H9 (cell line): ENCODE measurements at regions not wholly inside any gene's neighbourhood (a gene's known extent, or its start where the extent isn't known, plus 50 kb on each side); places are given as distances from the start of the nearest gene placed in this dataset.

Source experiments
- DNase-seq: peaks from one replicate; pipeline ENCODE4 v3.0.0-alpha.2; 2017
- H2AFZ ChIP-seq: one replicate; pipeline ENCODE4 v1.6.1; 2013; ENCODE audit warnings: mild to moderate bottlenecking, low read length, control low read depth, moderate library complexity
- H2AK5ac ChIP-seq: 2 replicates; pipeline ENCODE4 v1.6.1; 2013; ENCODE audit warnings: low read length, control low read depth, mixed read lengths; ENCODE audit not compliant: insufficient read length
- H2BK120ac ChIP-seq: one replicate; pipeline ENCODE4 v1.6.1; 2013; ENCODE audit warnings: low read depth, mild to moderate bottlenecking, low read length, control low read depth, inconsistent platforms; ENCODE audit not compliant: poor library complexity, severe bottlenecking
- H2BK12ac ChIP-seq: 2 replicates; pipeline ENCODE4 v1.6.1; 2013; ENCODE audit warnings: low read length, control low read depth, mixed read lengths, low read depth; ENCODE audit not compliant: insufficient read length
- H2BK15ac ChIP-seq: 2 replicates; pipeline ENCODE4 v1.6.1; 2013; ENCODE audit warnings: low read depth, low read length, control low read depth
- H2BK20ac ChIP-seq: one replicate; pipeline ENCODE4 v1.6.1; 2013; ENCODE audit warnings: low read depth, mild to moderate bottlenecking, low read length, control low read depth, inconsistent platforms; ENCODE audit not compliant: poor library complexity, severe bottlenecking
- H2BK5ac ChIP-seq: 2 replicates; pipeline ENCODE4 v1.6.1; 2013; ENCODE audit warnings: low read length, control low read depth, mixed read lengths; ENCODE audit not compliant: insufficient read length
- H3K14ac ChIP-seq: 2 replicates; pipeline ENCODE4 v1.6.1; 2013; ENCODE audit warnings: low read length, control low read depth; ENCODE audit not compliant: insufficient read depth
- H3K18ac ChIP-seq: 2 replicates; pipeline ENCODE4 v1.6.1; 2013; ENCODE audit warnings: low read depth, mild to moderate bottlenecking, mixed read lengths, low read length, control low read depth; ENCODE audit not compliant: insufficient read length
- H3K23ac ChIP-seq: 2 replicates; pipeline ENCODE4 v1.6.1; 2013; ENCODE audit warnings: low read length, control low read depth, mixed read lengths, low read depth; ENCODE audit not compliant: insufficient read length
- H3K23me2 ChIP-seq: 2 replicates; pipeline ENCODE4 v1.6.1; 2013; ENCODE audit warnings: low read depth, mild to moderate bottlenecking, mixed read lengths, low read length, control low read depth; ENCODE audit not compliant: insufficient read length, poor library complexity, severe bottlenecking
- H3K27ac ChIP-seq: 2 replicates; pipeline ENCODE4 v1.5.1; 2013; ENCODE audit warnings: low read length, control low read depth, mixed read lengths, low read depth; ENCODE audit not compliant: insufficient read length
- H3K27me3 ChIP-seq: 2 replicates; pipeline ENCODE4 v1.6.1; 2013; ENCODE audit warnings: low read length, control low read depth, inconsistent platforms; ENCODE audit not compliant: insufficient read depth
- H3K4ac ChIP-seq: 2 replicates; pipeline ENCODE4 v1.6.1; 2013; ENCODE audit warnings: low read depth, mild to moderate bottlenecking, control low read depth, inconsistent platforms, low read length, moderate library complexity
- H3K4me1 ChIP-seq: 2 replicates; pipeline ENCODE4 v1.6.1; 2013; ENCODE audit warnings: low read length, control low read depth, inconsistent platforms; ENCODE audit not compliant: insufficient read depth
- H3K4me2 ChIP-seq: 2 replicates; pipeline ENCODE4 v1.6.1; 2013; ENCODE audit warnings: low read length, control low read depth, mixed read lengths; ENCODE audit not compliant: insufficient read length, insufficient read depth
- H3K56ac ChIP-seq: 2 replicates; pipeline ENCODE4 v1.6.1; 2013; ENCODE audit warnings: low read depth, mild to moderate bottlenecking, mixed read lengths, low read length, control low read depth; ENCODE audit not compliant: insufficient read length
- H3K79me1 ChIP-seq: 2 replicates; pipeline ENCODE4 v1.6.1; 2013; ENCODE audit warnings: low read depth, mild to moderate bottlenecking, moderate library complexity, low read length, control low read depth, inconsistent platforms; ENCODE audit not compliant: insufficient read depth, poor library complexity, severe bottlenecking
- H3K79me2 ChIP-seq: 2 replicates; pipeline ENCODE4 v1.6.1; 2013; ENCODE audit warnings: low read length, control low read depth, inconsistent platforms; ENCODE audit not compliant: insufficient read depth
- H3K9ac ChIP-seq: 2 replicates; pipeline ENCODE4 v1.6.1; 2013; ENCODE audit warnings: low read length, control low read depth, mixed read lengths; ENCODE audit not compliant: insufficient read length; ENCODE audit errors: extremely low read depth
- H3K9me3 ChIP-seq: one replicate; pipeline ENCODE4 v1.6.1; 2013; ENCODE audit warnings: low read depth, low read length, inconsistent platforms; ENCODE audit not compliant: control insufficient read depth
- H3T11ph ChIP-seq: one replicate; pipeline ENCODE4 v1.6.1; 2013; ENCODE audit warnings: mild to moderate bottlenecking, low read length, control low read depth, inconsistent platforms
- H4K20me1 ChIP-seq: one replicate; pipeline ENCODE4 v1.6.1; 2013; ENCODE audit not compliant: control insufficient read depth, insufficient read length, insufficient read depth
- H4K5ac ChIP-seq: 2 replicates; pipeline ENCODE4 v1.6.1; 2013; ENCODE audit warnings: low read depth, mild to moderate bottlenecking, mixed read lengths, low read length, control low read depth; ENCODE audit not compliant: insufficient read length
- H4K8ac ChIP-seq: replicated peaks from 2 replicates; pipeline ENCODE4 v1.6.1; 2013; ENCODE audit warnings: low read length, control low read depth, mixed read lengths, low read depth; ENCODE audit not compliant: insufficient read length
- H4K91ac ChIP-seq: 2 replicates; pipeline ENCODE4 v1.6.1; 2013; ENCODE audit warnings: low read depth, mild to moderate bottlenecking, moderate library complexity, mixed read lengths, low read length, control low read depth; ENCODE audit not compliant: insufficient read length
- H3K27ac Mint-ChIP-seq, 3 experiments: 2 replicates in 2 of 3; 3 replicates in 1 of 3; pipeline ENCODE4 v1.8.0; 2020 to 2021; ENCODE audit warnings: mixed read lengths in 3 of 3, mild to moderate bottlenecking in 1 of 3, moderate library complexity in 1 of 3
- H3K27me3 Mint-ChIP-seq: 2 replicates; pipeline ENCODE4 v1.8.0; 2021; ENCODE audit warnings: low read depth, mild to moderate bottlenecking, moderate library complexity, mixed read lengths
- H3K36me3 Mint-ChIP-seq, 3 experiments: 2 replicates in 2 of 3; 3 replicates in 1 of 3; pipeline ENCODE4 v1.8.0; 2020 to 2021; ENCODE audit warnings: low read depth in 3 of 3, mixed read lengths in 3 of 3; ENCODE audit not compliant: insufficient read depth in 1 of 3
- H3K4me1 Mint-ChIP-seq, 2 experiments: 2 replicates each; pipeline ENCODE4 v1.8.0; 2020; ENCODE audit warnings: mixed read lengths in 2 of 2
- H3K4me3 Mint-ChIP-seq, 2 experiments: 2 replicates in 1 of 2; 3 replicates in 1 of 2; pipeline ENCODE4 v1.8.0; 2020 to 2021; ENCODE audit warnings: mild to moderate bottlenecking in 2 of 2, mixed read lengths in 2 of 2, moderate library complexity in 1 of 2
- H3K9me3 Mint-ChIP-seq, 2 experiments: 2 replicates in 1 of 2; 3 replicates in 1 of 2; pipeline ENCODE4 v1.8.0; 2020; ENCODE audit warnings: mild to moderate bottlenecking in 2 of 2, mixed read lengths in 2 of 2, moderate library complexity in 1 of 2
- CTCF ChIP-seq: fragments of 200-600 bp; sonication (generic); conservative IDR thresholded peaks from 3 replicates; pipeline ENCODE4 v1.8.0; 2021; ENCODE audit warnings: antibody characterized with exemption, mild to moderate bottlenecking
- WGBS: extraction: QIAGEN DNeasy Blood & Tissue Kit; methylation state at CpG from one replicate; pipeline ENCODE4 v1.1.7; 2013; ENCODE audit warnings: missing lambda C conversion rate, low lambda C conversion rate, mixed read lengths; ENCODE audit not compliant: insufficient read length; ENCODE audit errors: extremely low coverage; 5-methylcytosine and 5-hydroxymethylcytosine counted together

- H3K56ac ChIP-seq = no peak overlapping the region
- H3K27me3 ChIP-seq = no peaks in the 10 kb centered on the region
- H3T11ph ChIP-seq = no peak overlapping the region
- no peak for DNase-seq
- peaks cover 14% of the 10 kb centered on the region for H3K9me3 ChIP-seq
- whole genome bisulfite sequencing = no CpG with 5 or more reads among the region's 1 CpG
- no peaks in the 10 kb centered on the region for H4K20me1 ChIP-seq
- no peak overlapping the region for H2AK5ac ChIP-seq
- H3K79me1 ChIP-seq = no peaks in the 10 kb centered on the region
- H3K23me2 ChIP-seq = no peaks in the 10 kb centered on the region
- H2BK5ac ChIP-seq = no peak overlapping the region
- H3K18ac ChIP-seq = no peak overlapping the region
- no peaks in the 10 kb centered on the region; the same call in none of the 2 replicates for H3K27me3 Mint-ChIP-seq
- no peaks in the 10 kb centered on the region for H3K4me1 ChIP-seq
- H3K4ac ChIP-seq = no peak overlapping the region
- no peak overlapping the region for H3K27ac Mint-ChIP-seq
- H3K4me3 Mint-ChIP-seq = no peak overlapping the region
- H2BK120ac ChIP-seq = no peak overlapping the region
- no peak overlapping the region for H2BK15ac ChIP-seq
- peaks cover 42 to 56% of the 10 kb centered on the region in 2 experiments for H3K9me3 Mint-ChIP-seq
- H4K5ac ChIP-seq = no peak overlapping the region
- H3K4me1 Mint-ChIP-seq = peaks cover 14 to 28% of the 10 kb centered on the region in 2 experiments
- H2BK12ac ChIP-seq = no peak overlapping the region
- H3K9ac ChIP-seq = no peak overlapping the region
- H3K27ac ChIP-seq = no peak overlapping the region
- no peak overlapping the region for H3K14ac ChIP-seq
- no peaks in the 10 kb centered on the region for H3K79me2 ChIP-seq
- no peak overlapping the region for H3K23ac ChIP-seq
- H2BK20ac ChIP-seq = no peak overlapping the region
- H4K8ac ChIP-seq = no peak overlapping the region
- no peak overlapping the region for H3K4me2 ChIP-seq
- no peak overlapping the region for H2AFZ ChIP-seq
- peaks cover 10 to 30% (median 17%) of the 10 kb centered on the region in 3 experiments for H3K36me3 Mint-ChIP-seq
- H4K91ac ChIP-seq = no peak overlapping the region
- TF ChIP-seq CTCF = no peak
Observed at GRCh38 chrX:137215467-137215866, 181.7 kb upstream of the GPR101 start.
